ENCODE measurements at regions not wholly inside any gene's neighbourhood (a gene's known extent, or its start where the extent isn't known, plus 50 kb on each side); places are given as distances from the start of the nearest gene placed in this dataset.

DNA sequence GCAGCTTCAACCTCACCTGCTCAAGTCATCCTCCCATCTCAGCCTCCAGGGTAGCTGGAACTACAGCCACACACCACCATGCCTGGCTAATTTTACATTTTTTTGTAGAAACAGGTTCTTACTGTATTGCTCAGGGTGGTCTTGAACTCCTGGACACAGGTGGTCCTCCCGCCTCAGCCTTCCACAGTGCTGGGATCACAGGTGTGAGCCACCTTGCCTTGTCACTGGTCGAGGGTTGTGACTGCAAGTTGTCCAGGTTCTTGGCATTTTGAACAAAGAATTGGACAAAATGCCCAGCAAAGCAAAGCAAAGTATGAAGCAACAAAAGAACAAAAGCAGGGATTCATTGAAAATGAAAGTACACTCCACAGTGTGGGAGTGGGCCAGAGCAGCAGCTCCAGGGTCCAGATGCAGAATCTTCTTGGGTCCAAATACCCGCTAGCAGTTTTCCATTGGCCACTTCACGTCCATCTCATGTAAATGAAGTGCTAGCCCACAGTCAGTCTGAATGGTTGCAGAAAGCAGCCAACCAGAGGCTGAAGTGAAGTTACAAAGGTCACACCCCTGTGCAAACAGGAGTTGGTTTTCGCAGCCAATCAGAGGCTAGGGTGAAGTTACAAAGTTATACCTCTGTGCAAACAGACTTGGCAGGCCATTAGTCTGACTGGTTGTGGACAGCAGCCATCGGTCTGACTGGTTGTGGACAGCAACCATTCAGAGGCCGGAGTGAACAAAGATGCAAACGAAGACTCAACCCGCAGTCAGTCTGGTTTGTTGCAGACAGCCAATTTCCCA, 109.5 kb upstream of the KIF26B start:
- Histone ChIP-seq H3K27me3 (ENCODE audit: insufficient read depth, insufficient read length) (no peaks in the 10 kb centered on the region), H3K4me1 (ENCODE audit: insufficient read depth, insufficient read length) (peaks cover 9% of the 10 kb centered on the region), H3K4me3 (ENCODE audit: insufficient read length, low read depth) (no peak overlapping the region), H3K36me3 (ENCODE audit: insufficient read depth, insufficient read length, low read length) (no peaks in the 10 kb centered on the region), H3K9me3 (ENCODE audit: insufficient read depth, low read length) (no peaks in the 10 kb centered on the region), H3K9ac (ENCODE audit: insufficient read length, low read depth) (no peak overlapping the region)
- TF ChIP-seq SUZ12 (IDR thresholded peaks at IDR 0.05; ENCODE audit: extremely low read depth, insufficient read depth, insufficient read length) (no peak), YY1 (IDR thresholded peaks at IDR 0.05; ENCODE audit: insufficient read depth, insufficient read length) (no peak), ZNF274 (IDR thresholded peaks at IDR 0.05; ENCODE audit: low read depth, low read length) (no peak)
- DNase-seq (ENCODE audit: low read depth, low spot score), result no peak

DNA sequence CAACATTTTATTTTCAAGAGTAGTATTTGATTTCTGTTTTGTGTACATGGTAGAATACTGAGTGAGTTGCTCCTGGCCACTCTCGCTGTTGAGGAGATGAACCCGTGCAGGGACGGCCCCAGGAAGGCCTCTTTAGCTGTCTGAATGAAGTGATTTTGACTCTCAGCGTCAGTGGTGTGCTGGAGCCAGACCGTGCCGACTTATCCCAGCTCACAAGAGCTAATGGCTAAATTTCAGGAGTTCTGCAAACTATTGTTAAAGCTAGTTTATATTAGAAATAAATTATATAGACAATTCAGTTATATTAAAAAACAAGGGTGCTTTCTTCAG, 111.2 kb upstream of the KIF26B start:
- Histone ChIP-seq H3K9ac (ENCODE audit: insufficient read length, low read depth) (no peak overlapping the region), H3K36me3 (ENCODE audit: insufficient read depth, insufficient read length, low read length) (no peaks in the 10 kb centered on the region), H3K9me3 (ENCODE audit: insufficient read depth, low read length) (no peaks in the 10 kb centered on the region), H3K4me3 (ENCODE audit: insufficient read length, low read depth) (no peak overlapping the region), H3K27me3 (ENCODE audit: insufficient read depth, insufficient read length) (no peaks in the 10 kb centered on the region), H3K4me1 (ENCODE audit: insufficient read depth, insufficient read length) (peaks cover 9% of the 10 kb centered on the region)
- TF ChIP-seq YY1 (IDR thresholded peaks at IDR 0.05; ENCODE audit: insufficient read depth, insufficient read length) (no peak), ZNF274 (IDR thresholded peaks at IDR 0.05; ENCODE audit: low read depth, low read length) (no peak), SUZ12 (IDR thresholded peaks at IDR 0.05; ENCODE audit: extremely low read depth, insufficient read depth, insufficient read length) (no peak)
- no peak for DNase-seq (ENCODE audit: low read depth, low spot score)

DNA sequence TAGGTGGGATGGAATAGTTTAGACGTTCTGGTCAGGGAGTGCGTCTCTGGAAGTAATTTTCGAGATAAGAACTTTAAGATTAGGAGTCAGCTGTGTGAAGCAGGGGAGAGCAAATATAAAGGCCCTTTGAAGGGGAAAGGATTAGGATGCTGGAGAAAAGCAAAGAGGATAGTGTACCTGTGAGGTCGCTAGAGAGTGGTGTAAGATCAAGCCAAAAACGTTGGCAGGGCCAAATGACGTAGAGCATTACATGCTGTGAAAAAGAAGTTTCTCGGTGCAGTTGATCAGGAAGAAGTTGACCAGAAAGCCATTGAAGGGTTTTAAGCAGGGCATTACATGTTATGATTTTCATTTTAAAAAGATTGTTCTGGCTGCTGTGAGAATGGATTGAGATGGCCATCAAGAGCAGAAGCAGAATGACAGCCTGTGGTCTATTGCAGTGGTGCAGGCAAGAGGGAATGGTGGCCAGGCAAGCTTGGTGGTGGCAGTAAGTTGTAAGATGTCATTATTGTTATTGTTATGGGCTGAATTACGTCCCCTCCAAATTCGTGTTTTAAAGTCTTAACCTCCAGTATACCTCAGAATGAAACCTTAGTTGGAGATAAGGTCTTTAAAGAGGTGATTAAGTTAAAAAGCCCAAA, 113.6 kb upstream of the KIF26B start:
- Histone ChIP-seq H3K4me1 (ENCODE audit: insufficient read depth, insufficient read length) (peaks cover 6% of the 10 kb centered on the region), H3K9me3 (ENCODE audit: insufficient read depth, low read length) (no peaks in the 10 kb centered on the region), H3K36me3 (ENCODE audit: insufficient read depth, insufficient read length, low read length) (no peaks in the 10 kb centered on the region), H3K4me3 (ENCODE audit: insufficient read length, low read depth) (no peak overlapping the region), H3K27me3 (ENCODE audit: insufficient read depth, insufficient read length) (no peaks in the 10 kb centered on the region), H3K9ac (ENCODE audit: insufficient read length, low read depth) (no peak overlapping the region)
- no peak for TF ChIP-seq ZNF274 (IDR thresholded peaks at IDR 0.05; ENCODE audit: low read depth, low read length)
- no peak for TF ChIP-seq YY1 (IDR thresholded peaks at IDR 0.05; ENCODE audit: insufficient read depth, insufficient read length)
- no peak for TF ChIP-seq SUZ12 (IDR thresholded peaks at IDR 0.05; ENCODE audit: extremely low read depth, insufficient read depth, insufficient read length)
- DNase-seq (ENCODE audit: low read depth, low spot score), result no peak

DNA sequence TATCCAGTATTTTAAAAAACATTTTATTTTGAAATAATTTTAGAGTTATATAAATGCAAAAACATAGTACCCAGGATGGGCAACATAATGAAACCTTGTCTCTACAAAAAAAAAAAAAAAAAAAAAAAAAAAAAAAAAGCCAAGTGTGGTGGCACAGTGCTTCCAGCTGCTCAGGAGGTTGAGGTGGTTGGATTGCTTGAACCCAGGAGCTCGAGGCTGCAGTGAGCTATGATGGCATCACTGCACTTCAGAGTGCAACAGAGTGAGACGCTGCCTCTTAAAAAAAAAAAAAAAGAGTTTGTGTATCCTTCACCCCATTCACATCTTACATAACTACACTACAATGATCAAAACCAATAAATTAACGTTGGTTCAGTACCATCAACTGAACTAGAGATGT, 115.6 kb upstream of the KIF26B start:
- H3K9ac ChIP-seq (ENCODE audit: insufficient read length, low read depth), result no peak overlapping the region
- no peaks in the 10 kb centered on the region for H3K9me3 ChIP-seq (ENCODE audit: insufficient read depth, low read length)
- TF ChIP-seq SUZ12 (IDR thresholded peaks at IDR 0.05; ENCODE audit: extremely low read depth, insufficient read depth, insufficient read length) (no peak), YY1 (IDR thresholded peaks at IDR 0.05; ENCODE audit: insufficient read depth, insufficient read length) (no peak), ZNF274 (IDR thresholded peaks at IDR 0.05; ENCODE audit: low read depth, low read length) (no peak)
- no peaks in the 10 kb centered on the region for H3K27me3 ChIP-seq (ENCODE audit: insufficient read depth, insufficient read length)
- DNase-seq (ENCODE audit: low read depth, low spot score), result no peak
- H3K4me3 ChIP-seq (ENCODE audit: insufficient read length, low read depth), result no peak overlapping the region
- H3K36me3 ChIP-seq (ENCODE audit: insufficient read depth, insufficient read length, low read length), result no peaks in the 10 kb centered on the region
- no peaks in the 10 kb centered on the region for H3K4me1 ChIP-seq (ENCODE audit: insufficient read depth, insufficient read length)

DNA sequence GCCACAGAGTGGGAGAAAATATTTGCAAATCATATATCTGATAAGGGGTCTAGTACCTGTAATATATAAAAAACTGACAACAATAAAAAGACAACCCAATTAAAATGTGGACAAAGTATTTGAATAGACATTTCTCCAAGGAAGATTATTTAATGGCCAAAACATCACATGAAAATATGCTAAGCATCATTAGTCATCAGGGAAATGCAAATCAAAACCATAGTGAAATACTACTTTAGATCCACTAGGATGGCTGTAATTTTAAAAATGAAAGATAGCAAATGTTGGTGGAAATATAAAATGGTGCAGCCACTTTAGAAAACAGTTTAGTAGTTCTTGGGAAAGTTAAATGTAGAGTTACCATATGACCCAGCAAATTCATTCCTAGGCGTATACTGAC, 118.7 kb upstream of the KIF26B start:
- Histone ChIP-seq H3K9me3 (ENCODE audit: insufficient read depth, low read length) (no peaks in the 10 kb centered on the region), H3K4me1 (ENCODE audit: insufficient read depth, insufficient read length) (no peaks in the 10 kb centered on the region), H3K9ac (ENCODE audit: insufficient read length, low read depth) (no peak overlapping the region), H3K36me3 (ENCODE audit: insufficient read depth, insufficient read length, low read length) (no peaks in the 10 kb centered on the region), H3K27me3 (ENCODE audit: insufficient read depth, insufficient read length) (no peaks in the 10 kb centered on the region), H3K4me3 (ENCODE audit: insufficient read length, low read depth) (no peak overlapping the region)
- no peak for DNase-seq (ENCODE audit: low read depth, low spot score)
- TF ChIP-seq ZNF274 (IDR thresholded peaks at IDR 0.05; ENCODE audit: low read depth, low read length) (no peak), YY1 (IDR thresholded peaks at IDR 0.05; ENCODE audit: insufficient read depth, insufficient read length) (no peak), SUZ12 (IDR thresholded peaks at IDR 0.05; ENCODE audit: extremely low read depth, insufficient read depth, insufficient read length) (no peak)

DNA sequence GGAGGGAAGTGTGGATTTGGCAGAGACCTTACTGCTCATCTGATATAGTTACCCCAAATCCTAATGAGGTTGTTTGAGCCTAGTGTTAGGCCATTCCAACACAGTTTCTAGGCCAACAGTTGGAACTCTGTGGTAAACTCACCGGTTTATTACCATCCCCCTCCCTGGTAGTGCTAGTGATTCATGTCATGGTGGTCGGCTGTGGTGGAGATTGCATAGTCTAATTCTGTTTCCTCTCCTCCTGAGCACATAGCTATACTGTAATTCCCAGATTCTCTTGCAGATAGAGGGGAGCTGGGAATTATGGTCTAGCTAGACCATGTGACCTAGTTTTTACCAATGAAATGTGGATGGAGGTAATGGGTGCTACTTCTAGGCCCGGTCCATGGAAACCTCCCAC, 123.7 kb upstream of the KIF26B start:
- H3K36me3 ChIP-seq (ENCODE audit: insufficient read depth, insufficient read length, low read length), result peaks cover 3% of the 10 kb centered on the region
- DNase-seq (ENCODE audit: low read depth, low spot score), result no peak
- H3K27me3 ChIP-seq (ENCODE audit: insufficient read depth, insufficient read length), result no peaks in the 10 kb centered on the region
- H3K4me1 ChIP-seq (ENCODE audit: insufficient read depth, insufficient read length), result no peaks in the 10 kb centered on the region
- no peaks in the 10 kb centered on the region for H3K9me3 ChIP-seq (ENCODE audit: insufficient read depth, low read length)
- no peak overlapping the region for H3K9ac ChIP-seq (ENCODE audit: insufficient read length, low read depth)
- TF ChIP-seq SUZ12 (IDR thresholded peaks at IDR 0.05; ENCODE audit: extremely low read depth, insufficient read depth, insufficient read length) (no peak), YY1 (IDR thresholded peaks at IDR 0.05; ENCODE audit: insufficient read depth, insufficient read length) (no peak), ZNF274 (IDR thresholded peaks at IDR 0.05; ENCODE audit: low read depth, low read length) (no peak)
- no peak overlapping the region for H3K4me3 ChIP-seq (ENCODE audit: insufficient read length, low read depth)

DNA sequence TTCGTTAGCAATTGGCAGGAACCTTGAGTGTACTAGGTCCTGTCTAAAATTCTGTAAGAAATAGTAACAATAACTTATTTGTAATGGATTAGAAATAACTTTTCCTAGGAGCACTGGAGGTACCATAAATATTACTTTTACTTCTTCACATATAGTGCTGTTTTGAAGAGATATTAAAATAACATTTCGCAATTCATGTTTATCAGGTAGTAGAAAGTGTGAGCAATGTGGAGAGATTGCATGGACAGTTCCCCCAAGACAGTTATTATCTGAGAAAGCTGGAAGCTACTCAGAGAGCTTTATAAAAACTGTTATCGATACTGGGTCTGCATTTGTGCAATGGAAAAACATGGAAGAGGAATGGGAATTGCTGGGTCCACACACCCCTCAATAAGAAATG, 128.5 kb upstream of the KIF26B start:
- no peak for TF ChIP-seq YY1 (IDR thresholded peaks at IDR 0.05; ENCODE audit: insufficient read depth, insufficient read length)
- no peak for TF ChIP-seq ZNF274 (IDR thresholded peaks at IDR 0.05; ENCODE audit: low read depth, low read length)
- no peak for TF ChIP-seq SUZ12 (IDR thresholded peaks at IDR 0.05; ENCODE audit: extremely low read depth, insufficient read depth, insufficient read length)
- no peaks in the 10 kb centered on the region for H3K9me3 ChIP-seq (ENCODE audit: insufficient read depth, low read length)

More for the DNA sequence above, 128.5 kb upstream of the KIF26B start:
- Histone ChIP-seq H3K9ac (ENCODE audit: insufficient read length, low read depth) (no peak overlapping the region), H3K27me3 (ENCODE audit: insufficient read depth, insufficient read length) (no peaks in the 10 kb centered on the region), H3K4me3 (ENCODE audit: insufficient read length, low read depth) (no peak overlapping the region), H3K36me3 (ENCODE audit: insufficient read depth, insufficient read length, low read length) (peaks cover 3% of the 10 kb centered on the region), H3K4me1 (ENCODE audit: insufficient read depth, insufficient read length) (no peaks in the 10 kb centered on the region)
- no peak for DNase-seq (ENCODE audit: low read depth, low spot score)
